ENCODE measurements at regions not wholly inside any gene's neighbourhood (a gene's known extent, or its start where the extent isn't known, plus 50 kb on each side); places are given as distances from the start of the nearest gene placed in this dataset.

DNA sequence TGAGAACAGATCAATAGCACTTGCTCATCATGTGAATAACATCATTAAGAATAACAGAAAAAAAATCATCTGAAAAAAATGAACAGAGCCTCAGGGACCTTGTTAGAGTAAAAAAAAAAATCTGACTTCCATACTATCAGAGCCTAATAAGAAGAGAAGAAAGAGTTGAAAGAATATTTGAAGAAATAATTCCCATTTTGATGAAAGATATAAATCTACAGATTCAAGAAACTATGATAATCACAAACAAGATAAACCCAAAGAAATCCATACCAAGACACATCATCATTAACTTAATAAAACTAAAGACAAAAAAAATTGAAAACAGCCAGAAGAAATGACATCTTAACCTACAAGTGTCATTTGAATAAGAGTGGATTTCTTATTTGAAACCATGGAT lies 134.4 kb downstream of the BMS1 start:
- H3K4me3 Mint-ChIP-seq (ENCODE audit: unreplicated experiment) = no peak overlapping the region
- peaks cover 2% of the 10 kb centered on the region for H3K27me3 Mint-ChIP-seq (ENCODE audit: unreplicated experiment)
- peaks cover 6% of the 10 kb centered on the region for H3K36me3 Mint-ChIP-seq (ENCODE audit: low read depth, unreplicated experiment)
- TF ChIP-seq, protein P1, sequence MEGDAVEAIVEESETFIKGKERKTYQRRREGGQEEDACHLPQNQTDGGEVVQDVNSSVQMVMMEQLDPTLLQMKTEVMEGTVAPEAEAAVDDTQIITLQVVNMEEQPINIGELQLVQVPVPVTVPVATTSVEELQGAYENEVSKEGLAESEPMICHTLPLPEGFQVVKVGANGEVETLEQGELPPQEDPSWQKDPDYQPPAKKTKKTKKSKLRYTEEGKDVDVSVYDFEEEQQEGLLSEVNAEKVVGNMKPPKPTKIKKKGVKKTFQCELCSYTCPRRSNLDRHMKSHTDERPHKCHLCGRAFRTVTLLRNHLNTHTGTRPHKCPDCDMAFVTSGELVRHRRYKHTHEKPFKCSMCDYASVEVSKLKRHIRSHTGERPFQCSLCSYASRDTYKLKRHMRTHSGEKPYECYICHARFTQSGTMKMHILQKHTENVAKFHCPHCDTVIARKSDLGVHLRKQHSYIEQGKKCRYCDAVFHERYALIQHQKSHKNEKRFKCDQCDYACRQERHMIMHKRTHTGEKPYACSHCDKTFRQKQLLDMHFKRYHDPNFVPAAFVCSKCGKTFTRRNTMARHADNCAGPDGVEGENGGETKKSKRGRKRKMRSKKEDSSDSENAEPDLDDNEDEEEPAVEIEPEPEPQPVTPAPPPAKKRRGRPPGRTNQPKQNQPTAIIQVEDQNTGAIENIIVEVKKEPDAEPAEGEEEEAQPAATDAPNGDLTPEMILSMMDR (IDR thresholded peaks at IDR 0.05; ENCODE audit: unreplicated experiment) = no peak
- no peak for DNase-seq (ENCODE audit: low spot score)
- H3K27ac Mint-ChIP-seq (ENCODE audit: unreplicated experiment) = no peak overlapping the region
- peaks cover 8% of the 10 kb centered on the region for H3K4me1 Mint-ChIP-seq (ENCODE audit: unreplicated experiment)
- H3K9me3 Mint-ChIP-seq (ENCODE audit: unreplicated experiment) = no peaks in the 10 kb centered on the region

DNA sequence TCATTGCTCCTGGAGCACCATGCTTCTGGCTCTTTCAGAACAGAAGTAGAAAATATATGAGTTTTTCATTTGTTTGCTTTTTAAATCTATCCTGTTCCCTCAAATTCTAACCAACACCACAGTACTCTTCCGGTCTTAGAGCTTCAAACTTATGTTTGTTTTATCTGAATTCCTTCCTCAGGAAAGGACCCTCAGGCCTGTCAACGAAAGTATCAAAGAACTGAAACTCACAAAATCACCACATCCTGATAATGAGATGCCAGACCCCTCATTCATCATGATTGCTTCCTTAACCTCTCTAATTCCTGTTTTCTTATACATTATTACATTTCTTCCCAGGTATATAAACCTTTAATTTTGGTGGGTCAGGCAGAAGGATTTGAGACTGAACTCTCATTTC lies 135.2 kb downstream of the BMS1 start:
- TF ChIP-seq, protein P1 (IDR thresholded peaks at IDR 0.05; ENCODE audit: unreplicated experiment) = no peak
- H3K27ac Mint-ChIP-seq (ENCODE audit: unreplicated experiment) = no peak overlapping the region

DNA sequence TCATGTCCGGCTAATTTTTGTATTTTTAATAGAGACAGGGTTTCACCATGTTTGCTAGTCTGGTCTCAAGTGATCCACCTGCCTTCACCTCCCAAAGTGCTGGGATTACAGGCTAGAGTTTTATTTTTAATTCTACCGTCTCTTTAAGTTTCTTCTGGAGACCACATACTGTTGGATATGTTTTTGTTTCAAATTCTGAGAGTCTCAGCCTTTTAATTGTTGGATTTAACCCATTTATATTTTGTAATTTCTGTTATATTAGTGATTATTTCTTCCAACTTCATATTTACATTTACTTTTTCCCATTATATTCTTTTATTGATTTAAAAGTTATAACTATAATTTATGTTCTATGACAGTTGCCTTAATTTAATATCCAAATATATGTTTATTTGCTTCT lies 139.4 kb downstream of the BMS1 start:
- Mint-ChIP-seq H3K4me3 (ENCODE audit: unreplicated experiment) (no peak overlapping the region), H3K9me3 (ENCODE audit: unreplicated experiment) (no peaks in the 10 kb centered on the region), H3K27me3 (ENCODE audit: unreplicated experiment) (peaks cover 3% of the 10 kb centered on the region), H3K27ac (ENCODE audit: unreplicated experiment) (no peak overlapping the region), H3K4me1 (ENCODE audit: unreplicated experiment) (peaks cover 8% of the 10 kb centered on the region), H3K36me3 (ENCODE audit: low read depth, unreplicated experiment) (no peaks in the 10 kb centered on the region)
- TF ChIP-seq, protein P1 (IDR thresholded peaks at IDR 0.05; ENCODE audit: unreplicated experiment) = no peak
- DNase-seq (ENCODE audit: low spot score) = no peak

More for the DNA sequence above, 135.2 kb downstream of the BMS1 start:
- no peak overlapping the region for H3K4me3 Mint-ChIP-seq (ENCODE audit: unreplicated experiment)
- peaks cover 2% of the 10 kb centered on the region for H3K27me3 Mint-ChIP-seq (ENCODE audit: unreplicated experiment)
- DNase-seq (ENCODE audit: low spot score) = no peak
- H3K36me3 Mint-ChIP-seq (ENCODE audit: low read depth, unreplicated experiment) = peaks cover 6% of the 10 kb centered on the region
- no peaks in the 10 kb centered on the region for H3K9me3 Mint-ChIP-seq (ENCODE audit: unreplicated experiment)
- peaks cover 8% of the 10 kb centered on the region for H3K4me1 Mint-ChIP-seq (ENCODE audit: unreplicated experiment)

DNA sequence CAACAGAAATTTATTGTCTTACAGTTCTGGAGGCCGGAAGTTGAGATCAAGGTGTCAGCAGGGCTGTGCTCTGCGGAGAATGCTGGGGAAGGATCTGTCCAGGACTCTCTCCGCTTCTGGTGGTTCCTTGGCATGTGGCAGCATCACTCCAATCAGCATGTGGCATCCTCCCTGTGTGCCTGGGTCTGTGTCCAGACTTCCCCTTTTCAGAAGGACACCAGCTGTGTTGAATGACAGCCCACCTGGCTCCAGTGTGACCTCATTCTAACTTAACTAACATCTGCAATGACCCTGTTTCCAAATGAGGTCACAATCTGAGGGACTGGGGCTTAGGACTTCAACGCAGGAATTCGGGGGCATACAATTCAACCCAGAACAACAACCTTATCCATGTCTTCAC lies 141.9 kb downstream of the BMS1 start:
- H3K9me3 Mint-ChIP-seq (ENCODE audit: unreplicated experiment) = no peaks in the 10 kb centered on the region
- H3K27ac Mint-ChIP-seq (ENCODE audit: unreplicated experiment) = no peak overlapping the region
- no peak for DNase-seq (ENCODE audit: low spot score)
- no peak overlapping the region for H3K4me3 Mint-ChIP-seq (ENCODE audit: unreplicated experiment)
- TF ChIP-seq, protein P1 (IDR thresholded peaks at IDR 0.05; ENCODE audit: unreplicated experiment) = no peak
- no peaks in the 10 kb centered on the region for H3K4me1 Mint-ChIP-seq (ENCODE audit: unreplicated experiment)
- H3K27me3 Mint-ChIP-seq (ENCODE audit: unreplicated experiment) = peaks cover 6% of the 10 kb centered on the region
- no peaks in the 10 kb centered on the region for H3K36me3 Mint-ChIP-seq (ENCODE audit: low read depth, unreplicated experiment)

DNA sequence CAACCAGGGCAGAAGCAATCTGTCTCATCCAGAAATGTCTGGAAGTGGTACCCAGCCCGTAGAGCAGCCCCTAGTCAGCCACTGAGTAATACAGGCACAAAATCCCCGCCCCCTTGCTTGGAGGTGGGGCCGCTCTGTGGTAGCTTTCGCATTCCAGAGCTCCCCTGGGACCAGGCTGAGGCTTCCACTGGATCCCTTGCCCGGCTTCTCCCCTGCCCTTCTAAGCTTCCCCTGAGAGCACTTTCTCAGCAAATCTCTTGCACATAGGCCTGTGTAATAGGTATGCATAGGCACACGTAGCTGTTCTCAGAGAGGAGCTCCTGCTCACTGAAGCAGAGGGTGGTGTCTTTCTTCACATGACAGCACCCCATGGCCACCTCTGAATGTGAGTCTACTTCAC lies 144.2 kb downstream of the BMS1 start:
- DNase-seq (ENCODE audit: low spot score) = no peak
- H3K4me3 Mint-ChIP-seq (ENCODE audit: unreplicated experiment) = no peak overlapping the region
- no peaks in the 10 kb centered on the region for H3K9me3 Mint-ChIP-seq (ENCODE audit: unreplicated experiment)

More for the DNA sequence above, 144.2 kb downstream of the BMS1 start:
- Mint-ChIP-seq H3K36me3 (ENCODE audit: low read depth, unreplicated experiment) (no peaks in the 10 kb centered on the region), H3K27me3 (ENCODE audit: unreplicated experiment) (peaks cover 6% of the 10 kb centered on the region), H3K27ac (ENCODE audit: unreplicated experiment) (no peak overlapping the region), H3K4me1 (ENCODE audit: unreplicated experiment) (no peaks in the 10 kb centered on the region)
- TF ChIP-seq, protein P1 (IDR thresholded peaks at IDR 0.05; ENCODE audit: unreplicated experiment) = no peak
